ENCODE measurements at regions not wholly inside any gene's neighbourhood (a gene's known extent, or its start where the extent isn't known, plus 50 kb on each side); places are given as distances from the start of the nearest gene placed in this dataset.

- TF ChIP-seq POLR2A (IDR thresholded peaks at IDR 0.05; ENCODE audit: low read depth, low read length) (no peak), POLR2AphosphoS5 (IDR thresholded peaks at IDR 0.05; ENCODE audit: low read depth, low read length) (no peak)
These were observed 52.8 kb upstream of the SEC61G start for GRCh38 chr7:54811846-54812254.
